Keratinocyte (primary cell): ENCODE measurements at regions not wholly inside any gene's neighbourhood (a gene's known extent, or its start where the extent isn't known, plus 50 kb on each side); places are given as distances from the start of the nearest gene placed in this dataset.

ENCODE experiments used
- DNase-seq: peaks from one replicate; pipeline ENCODE4 v3.0.0-alpha.2; 2011; ENCODE audit warnings: low read depth, missing footprints, low spot score
- FAIRE-seq: peaks from 2 replicates; lab custom pipeline; 2011; peaks lifted over from hg19 to GRCh38; lab: Jason Lieb, UNC
- H2AFZ ChIP-seq: 2 replicates; pipeline ENCODE4 v1.6.0; 2012; ENCODE audit warnings: low read length, control low read depth, inconsistent platforms; ENCODE audit not compliant: control insufficient read depth
- H3K27ac ChIP-seq: 2 replicates; pipeline ENCODE4 v1.5.1; 2011; ENCODE audit warnings: low read length; ENCODE audit not compliant: control insufficient read depth, insufficient read depth
- H3K27me3 ChIP-seq: 3 replicates; pipeline ENCODE4 v1.6.0; 2011; ENCODE audit warnings: low read length; ENCODE audit not compliant: control insufficient read depth, insufficient read depth; ENCODE audit errors: extremely low read depth
- H3K36me3 ChIP-seq, 2 experiments: 2 replicates in 1 of 2; 3 replicates in 1 of 2; pipeline ENCODE4 v1.5.1; 2011; ENCODE audit warnings: low read length in 2 of 2, mild to moderate bottlenecking in 1 of 2; ENCODE audit not compliant: control insufficient read depth in 2 of 2, insufficient read depth in 2 of 2; ENCODE audit errors: extremely low read depth in 1 of 2
- H3K4me1 ChIP-seq: 3 replicates; pipeline ENCODE4 v1.5.1; 2011; ENCODE audit warnings: low read length; ENCODE audit not compliant: control insufficient read depth, insufficient read depth; ENCODE audit errors: extremely low read depth
- H3K4me2 ChIP-seq: 3 replicates; pipeline ENCODE4 v1.6.0; 2011; ENCODE audit warnings: low read depth, low read length; ENCODE audit not compliant: control insufficient read depth, insufficient read depth; ENCODE audit errors: extremely low read depth
- H3K4me3 ChIP-seq, 3 experiments: fragments of 200-600 bp in 1 of 3; sonication (generic) in 1 of 3; 2 replicates in 2 of 3; 3 replicates in 1 of 3; pipeline ENCODE4 v1.5.1; 2011 to 2016; ENCODE audit warnings: low read length in 3 of 3, mild to moderate bottlenecking in 3 of 3, control low read depth in 2 of 3, inconsistent platforms in 1 of 3, low read depth in 1 of 3, mixed read lengths in 1 of 3, mixed run types in 1 of 3, moderate library complexity in 1 of 3; ENCODE audit not compliant: control insufficient read depth in 2 of 3, insufficient read depth in 2 of 3; ENCODE audit errors: extremely low read depth in 1 of 3
- H3K79me2 ChIP-seq: 2 replicates; pipeline ENCODE4 v1.6.0; 2012; ENCODE audit warnings: low read length; ENCODE audit not compliant: control insufficient read depth, insufficient read depth
- H3K9ac ChIP-seq: 3 replicates; pipeline ENCODE4 v1.6.0; 2011; ENCODE audit warnings: low read length; ENCODE audit not compliant: control insufficient read depth, insufficient read depth; ENCODE audit errors: extremely low read depth
- H3K9me1 ChIP-seq: 3 replicates; pipeline ENCODE4 v1.6.0; 2011; ENCODE audit warnings: low read length; ENCODE audit not compliant: control insufficient read depth, insufficient read depth; ENCODE audit errors: extremely low read depth
- H3K9me3 ChIP-seq: 2 replicates; pipeline ENCODE4 v1.5.1; 2012; ENCODE audit warnings: low read depth, low read length; ENCODE audit not compliant: control insufficient read depth
- H4K20me1 ChIP-seq: 3 replicates; pipeline ENCODE4 v1.6.0; 2011; ENCODE audit warnings: low read length; ENCODE audit not compliant: control insufficient read depth, insufficient read depth; ENCODE audit errors: extremely low read depth
- CTCF ChIP-seq, 3 experiments: IDR thresholded peaks in 1 of 3; conservative IDR thresholded peaks in 1 of 3; optimal IDR thresholded peaks in 1 of 3; 2 replicates in 2 of 3; 3 replicates in 1 of 3; pipeline versions ENCODE3 to v1.5.1; 2011; ENCODE audit warnings: low read length in 3 of 3, mild to moderate bottlenecking in 3 of 3, moderate library complexity in 2 of 3, control low read depth in 1 of 3, inconsistent platforms in 1 of 3; ENCODE audit not compliant: insufficient read depth in 2 of 3; ENCODE audit errors: extremely low read depth in 1 of 3
- EZH2 ChIP-seq: IDR thresholded peaks from one replicate; pipeline ENCODE4 v1.6.1; 2012; ENCODE audit warnings: inconsistent platforms, mild to moderate bottlenecking, low read length, moderate library complexity
- dilution Hi-C: fragments of 300-500 bp; cut with MboI; formaldehyde crosslinking; loops from one replicate; pipeline ENCODE4 v1.7.0; 2020; ENCODE audit warnings: low sequenced_read_pairs; ENCODE audit not compliant: extremely low pct_ligation_motif_present

- Histone ChIP-seq H3K27me3 (no peaks in the 10 kb centered on the region), H3K36me3 (no peaks in the 10 kb centered on the region), H2AFZ (no peak overlapping the region), H3K79me2 (no peaks in the 10 kb centered on the region), H3K9ac (no peak overlapping the region), H3K4me2 (no peak overlapping the region), H3K27ac (no peak overlapping the region), H4K20me1 (no peaks in the 10 kb centered on the region), H3K4me3 (no peak overlapping the region), H3K9me3 (no peaks in the 10 kb centered on the region), H3K4me1 (no peaks in the 10 kb centered on the region), H3K9me1 (no peaks in the 10 kb centered on the region)
- TF ChIP-seq CTCF (optimal IDR thresholded peaks at IDR 0.05 in 1 of 3, IDR thresholded peaks at IDR 0.05 in 1 of 3, conservative IDR thresholded peaks at IDR 0.05 in 1 of 3; ENCODE audit: extremely low read depth in 1 of 3, insufficient read depth in 2 of 3, low read length in 3 of 3), result no peak
- TF ChIP-seq EZH2, result no peak
- DNase-seq (no peak), FAIRE-seq (no peak)
- dilution Hi-C loops, result no loop called here
Measured at GRCh38 chr7:84746353-84746752, 440.5 kb downstream of the SEMA3D start.

GRCh38 chr7:84744385-84744784, 442.5 kb downstream of the SEMA3D start:
- H3K9ac ChIP-seq, result no peak overlapping the region
- FAIRE-seq (no peak), DNase-seq (no peak)
- TF ChIP-seq CTCF (optimal IDR thresholded peaks at IDR 0.05 in 1 of 3, IDR thresholded peaks at IDR 0.05 in 1 of 3, conservative IDR thresholded peaks at IDR 0.05 in 1 of 3; ENCODE audit: extremely low read depth in 1 of 3, insufficient read depth in 2 of 3, low read length in 3 of 3) (no peak), EZH2 (no peak)
- no peaks in the 10 kb centered on the region for H3K79me2 ChIP-seq
- dilution Hi-C loops, result no loop called here
- no peaks in the 10 kb centered on the region for H3K27me3 ChIP-seq
- H2AFZ ChIP-seq, result no peak overlapping the region
- H3K36me3 ChIP-seq, result no peaks in the 10 kb centered on the region
- no peak overlapping the region for H3K4me3 ChIP-seq
- no peak overlapping the region for H3K27ac ChIP-seq
- no peaks in the 10 kb centered on the region for H4K20me1 ChIP-seq
- no peaks in the 10 kb centered on the region for H3K4me1 ChIP-seq
- no peaks in the 10 kb centered on the region for H3K9me1 ChIP-seq
- no peaks in the 10 kb centered on the region for H3K9me3 ChIP-seq
- no peak overlapping the region for H3K4me2 ChIP-seq
